ENCODE measurements at regions not wholly inside any gene's neighbourhood (a gene's known extent, or its start where the extent isn't known, plus 50 kb on each side); places are given as distances from the start of the nearest gene placed in this dataset.

GRCh38 chr4:180156684-180157083, 2086.5 kb upstream of the TENM3 start:
- H3K9ac ChIP-seq (ENCODE audit: insufficient read depth in 1 of 2, low read length in 2 of 2): no peak overlapping the region
- no peaks in the 10 kb centered on the region for H3K9me3 ChIP-seq (ENCODE audit: control insufficient read depth in 4 of 4, insufficient read depth in 3 of 4, low read length in 3 of 4)
- no peak overlapping the region for H3K27ac ChIP-seq (ENCODE audit: low read depth in 1 of 2, low read length in 1 of 2)
- WGBS, 2 donors: 88 to 96% methylated on average over 1 of the region's 1 CpG
- DNase-seq (no peak), ATAC-seq (ENCODE audit: insufficient read depth, low FRiP score) (no peak)
- H3K4me3 ChIP-seq: no peak overlapping the region
- no peak for TF ChIP-seq CTCF (IDR thresholded peaks at IDR 0.05; ENCODE audit: control extremely low read depth, extremely low read depth)
- no peaks in the 10 kb centered on the region for H3K27me3 ChIP-seq (ENCODE audit: control insufficient read depth in 3 of 3, insufficient read depth in 3 of 3, low read length in 2 of 3)
- H3K36me3 ChIP-seq (ENCODE audit: control insufficient read depth in 4 of 4, insufficient read depth in 4 of 4, low read length in 4 of 4): no peaks in the 10 kb centered on the region
- no peaks in the 10 kb centered on the region for H3K4me1 ChIP-seq (ENCODE audit: control insufficient read depth in 5 of 5, insufficient read depth in 5 of 5, low read length in 5 of 5)

GRCh38 chr4:180160195-180160983, 2082.8 kb upstream of the TENM3 start:
- Histone ChIP-seq H3K27ac (ENCODE audit: low read depth in 1 of 2, low read length in 1 of 2) (no peak overlapping the region), H3K4me3 (no peak overlapping the region), H3K9ac (ENCODE audit: insufficient read depth in 1 of 2, low read length in 2 of 2) (no peak overlapping the region), H3K4me1 (ENCODE audit: control insufficient read depth in 5 of 5, insufficient read depth in 5 of 5, low read length in 5 of 5) (no peaks in the 10 kb centered on the region), H3K9me3 (ENCODE audit: control insufficient read depth in 4 of 4, insufficient read depth in 3 of 4, low read length in 3 of 4) (no peaks in the 10 kb centered on the region), H3K27me3 (ENCODE audit: control insufficient read depth in 3 of 3, insufficient read depth in 3 of 3, low read length in 2 of 3) (no peaks in the 10 kb centered on the region), H3K36me3 (ENCODE audit: control insufficient read depth in 4 of 4, insufficient read depth in 4 of 4, low read length in 4 of 4) (no peaks in the 10 kb centered on the region)
- ATAC-seq (ENCODE audit: insufficient read depth, low FRiP score) (no peak), DNase-seq (no peak)
- 67 to 76% methylated on average over 8 of the region's 8 CpGs for WGBS, 2 donors
- no peak for TF ChIP-seq CTCF (IDR thresholded peaks at IDR 0.05; ENCODE audit: control extremely low read depth, extremely low read depth)

- Histone ChIP-seq H3K9me3 (ENCODE audit: control insufficient read depth in 4 of 4, insufficient read depth in 3 of 4, low read length in 3 of 4) (no peaks in the 10 kb centered on the region), H3K36me3 (ENCODE audit: control insufficient read depth in 4 of 4, insufficient read depth in 4 of 4, low read length in 4 of 4) (no peaks in the 10 kb centered on the region), H3K27ac (ENCODE audit: low read depth in 1 of 2, low read length in 1 of 2) (no peak overlapping the region), H3K9ac (ENCODE audit: insufficient read depth in 1 of 2, low read length in 2 of 2) (no peak overlapping the region), H3K27me3 (ENCODE audit: control insufficient read depth in 3 of 3, insufficient read depth in 3 of 3, low read length in 2 of 3) (no peaks in the 10 kb centered on the region), H3K4me1 (ENCODE audit: control insufficient read depth in 5 of 5, insufficient read depth in 5 of 5, low read length in 5 of 5) (no peaks in the 10 kb centered on the region), H3K4me3 (no peak overlapping the region)
- no peak for TF ChIP-seq CTCF (IDR thresholded peaks at IDR 0.05; ENCODE audit: control extremely low read depth, extremely low read depth)
- WGBS, 2 donors: 91 to 93% methylated on average over 2 of the region's 2 CpGs
- ATAC-seq (ENCODE audit: insufficient read depth, low FRiP score) (no peak), DNase-seq (no peak)
Observed at GRCh38 chr4:180164799-180165198, 2078.4 kb upstream of the TENM3 start.

GRCh38 chr4:180169394-180169793, 2073.8 kb upstream of the TENM3 start:
- DNase-seq (no peak), ATAC-seq (ENCODE audit: insufficient read depth, low FRiP score) (no peak)
- WGBS, 2 donors: 54 to 57% methylated on average over 3 of the region's 3 CpGs
- H3K27me3 ChIP-seq (ENCODE audit: control insufficient read depth in 3 of 3, insufficient read depth in 3 of 3, low read length in 2 of 3): no peaks in the 10 kb centered on the region
- no peak overlapping the region for H3K4me3 ChIP-seq
- H3K9me3 ChIP-seq (ENCODE audit: control insufficient read depth in 4 of 4, insufficient read depth in 3 of 4, low read length in 3 of 4): no peaks in the 10 kb centered on the region
- no peak overlapping the region for H3K27ac ChIP-seq (ENCODE audit: low read depth in 1 of 2, low read length in 1 of 2)
- H3K36me3 ChIP-seq (ENCODE audit: control insufficient read depth in 4 of 4, insufficient read depth in 4 of 4, low read length in 4 of 4): no peaks in the 10 kb centered on the region
- H3K9ac ChIP-seq (ENCODE audit: insufficient read depth in 1 of 2, low read length in 2 of 2): no peak overlapping the region
- no peaks in the 10 kb centered on the region for H3K4me1 ChIP-seq (ENCODE audit: control insufficient read depth in 5 of 5, insufficient read depth in 5 of 5, low read length in 5 of 5)
- TF ChIP-seq CTCF (IDR thresholded peaks at IDR 0.05; ENCODE audit: control extremely low read depth, extremely low read depth): no peak
